ENCODE measurements at regions not wholly inside any gene's neighbourhood (a gene's known extent, or its start where the extent isn't known, plus 50 kb on each side); places are given as distances from the start of the nearest gene placed in this dataset.
"Not testable (repeated sequence)": the region's sequence is repeated elsewhere in the genome, so short reads cannot be mapped to it uniquely, and the experiment has no call there.

DNA sequence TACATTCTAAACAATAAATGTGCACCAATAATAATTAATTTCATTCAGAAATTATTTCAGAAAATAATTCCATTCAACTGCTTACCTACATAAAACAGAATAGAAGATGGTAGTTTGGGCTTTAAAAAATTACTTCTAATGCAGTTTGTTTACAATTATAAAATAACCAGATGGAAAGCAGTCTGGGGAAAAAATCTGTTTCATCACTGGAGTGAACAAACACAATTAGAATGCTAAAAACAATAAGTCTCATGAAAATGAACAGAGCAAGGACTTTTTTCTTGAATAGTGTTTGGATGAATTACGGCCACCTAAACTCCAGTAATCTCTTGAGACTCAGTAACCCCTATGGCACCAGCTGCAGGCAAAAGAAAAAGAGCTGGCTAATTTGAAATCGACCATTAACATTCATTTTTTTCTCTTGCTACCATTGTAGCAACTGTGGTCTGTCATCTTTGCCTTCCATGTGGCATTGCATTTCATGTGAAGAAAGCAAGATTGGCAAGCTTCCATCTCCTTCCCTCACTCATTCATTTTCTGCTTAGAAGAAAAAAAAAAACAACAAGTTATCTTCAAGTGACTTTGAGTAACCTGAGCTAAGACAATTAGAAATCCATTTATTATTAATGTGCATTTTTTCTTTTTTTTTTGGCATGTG, 88.4 kb upstream of the CEP85L start:
- DNase-seq (ENCODE audit: low read depth in 1 of 2, low spot score in 2 of 2): no peak
- Histone ChIP-seq H3K27me3 (replicated peaks) (no peaks in the 10 kb centered on the region), H3K36me3 (no peaks in the 10 kb centered on the region)

DNA sequence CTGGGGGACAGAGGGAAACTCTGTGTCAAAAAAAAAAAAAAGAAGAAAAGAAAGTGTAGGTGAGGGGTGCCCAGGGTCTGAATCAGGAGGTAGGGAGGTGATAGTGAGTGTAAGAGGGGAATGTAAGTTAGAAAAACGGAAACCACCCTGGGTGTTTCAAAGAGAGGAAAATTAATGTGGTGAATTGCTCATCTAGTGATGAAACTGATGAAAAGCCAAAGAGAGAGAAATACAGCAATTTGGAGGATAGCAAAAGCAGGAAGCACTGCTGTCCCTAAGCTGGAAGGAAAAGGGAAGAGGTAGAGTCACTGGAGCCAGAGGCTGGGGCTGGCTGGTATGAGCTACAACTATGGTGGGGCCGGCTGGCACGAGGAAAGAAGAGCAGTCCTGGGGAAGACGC, 85.0 kb upstream of the CEP85L start:
- DNase-seq (ENCODE audit: low read depth in 1 of 2, low spot score in 2 of 2): no peak
- Histone ChIP-seq H3K27ac (no peak overlapping the region), H3K9me3 (replicated peaks) (no peaks in the 10 kb centered on the region), H3K4me3 (no peak overlapping the region), H3K36me3 (no peaks in the 10 kb centered on the region), H3K27me3 (replicated peaks) (no peaks in the 10 kb centered on the region), H3K4me1 (replicated peaks) (no peaks in the 10 kb centered on the region)

More for the DNA sequence above, 88.4 kb upstream of the CEP85L start:
- no peaks in the 10 kb centered on the region for H3K9me3 ChIP-seq (replicated peaks)
- H3K4me3 ChIP-seq: no peak overlapping the region
- peaks cover 14% of the 10 kb centered on the region for H3K4me1 ChIP-seq (replicated peaks)
- no peak overlapping the region for H3K27ac ChIP-seq

DNA sequence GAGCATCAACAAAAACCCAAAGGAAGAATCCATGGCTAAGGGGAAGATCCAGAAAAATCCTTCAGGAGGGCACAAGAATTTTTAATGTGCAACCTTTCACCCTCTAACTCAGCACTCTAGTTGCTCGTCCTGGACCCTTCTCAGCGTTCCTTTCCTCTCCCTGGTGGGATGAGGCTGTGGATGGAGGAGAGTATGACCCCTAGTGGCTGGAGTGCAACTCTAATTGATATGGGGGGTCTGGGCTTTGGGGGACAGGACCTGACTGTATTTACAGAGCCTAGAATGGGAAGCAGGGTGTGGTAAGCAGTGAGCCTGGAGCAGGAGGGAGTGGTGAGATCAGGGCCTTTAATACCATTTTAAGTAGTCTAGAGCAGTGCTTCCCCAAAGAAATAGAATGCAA, 83.9 kb upstream of the CEP85L start:
- Histone ChIP-seq H3K4me1 (replicated peaks) (no peaks in the 10 kb centered on the region), H3K27ac (no peak overlapping the region), H3K9me3 (replicated peaks) (no peaks in the 10 kb centered on the region), H3K27me3 (replicated peaks) (no peaks in the 10 kb centered on the region), H3K36me3 (no peaks in the 10 kb centered on the region), H3K4me3 (no peak overlapping the region)
- DNase-seq (ENCODE audit: low read depth in 1 of 2, low spot score in 2 of 2): no peak

DNA sequence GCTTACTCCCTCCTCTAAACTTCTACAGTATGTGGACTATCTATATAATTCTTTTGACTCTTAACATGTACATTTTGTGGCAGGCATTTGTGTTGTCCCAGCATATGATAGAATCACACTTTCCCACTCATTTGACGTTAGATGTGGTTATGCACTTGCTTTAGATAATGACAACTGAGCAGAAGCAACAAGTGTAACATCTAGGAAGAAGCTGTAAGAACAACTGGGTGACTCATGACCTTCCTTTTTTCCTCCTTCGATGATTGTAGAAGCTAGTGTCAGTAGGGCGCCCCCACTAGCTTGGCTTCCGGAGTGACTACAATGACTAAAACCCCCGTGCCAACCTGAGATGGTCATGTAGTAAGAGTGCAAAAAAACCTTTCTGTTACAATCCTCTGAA, 74.6 kb upstream of the CEP85L start:
- H3K4me1 ChIP-seq (replicated peaks): peaks cover 9% of the 10 kb centered on the region; the same call in 1 of the 2 replicates
- H3K27me3 ChIP-seq (replicated peaks): no peaks in the 10 kb centered on the region
- no peaks in the 10 kb centered on the region for H3K36me3 ChIP-seq
- no peak overlapping the region for H3K27ac ChIP-seq
- no peak overlapping the region for H3K4me3 ChIP-seq
- H3K9me3 ChIP-seq (replicated peaks): no peaks in the 10 kb centered on the region
- DNase-seq (ENCODE audit: low read depth in 1 of 2, low spot score in 2 of 2): no peak

DNA sequence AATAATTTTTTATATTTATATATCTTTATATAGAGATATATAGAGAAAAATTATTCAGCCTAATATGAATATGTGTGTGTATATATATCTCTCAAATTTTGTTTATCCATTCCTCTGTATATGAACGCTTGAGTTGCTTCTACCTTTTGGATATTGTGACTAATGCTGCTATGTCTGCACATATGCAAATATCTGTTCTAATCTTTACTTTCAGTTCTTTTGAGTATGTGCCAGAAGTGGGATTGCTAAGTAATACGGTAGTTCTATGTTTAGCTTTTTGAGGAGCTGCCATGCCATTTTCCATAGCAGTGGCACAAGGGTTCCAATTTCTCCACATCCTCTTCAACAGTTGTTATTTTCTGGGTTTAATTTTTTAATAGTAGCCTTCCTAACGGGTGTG, 72.8 kb upstream of the CEP85L start:
- no peak for DNase-seq (ENCODE audit: low read depth in 1 of 2, low spot score in 2 of 2)
- Histone ChIP-seq H3K36me3 (no peaks in the 10 kb centered on the region), H3K4me3 (no peak overlapping the region), H3K27ac (no peak overlapping the region), H3K9me3 (replicated peaks) (no peaks in the 10 kb centered on the region), H3K27me3 (replicated peaks) (no peaks in the 10 kb centered on the region), H3K4me1 (replicated peaks) (peaks cover 9% of the 10 kb centered on the region; the same call in 1 of the 2 replicates)

DNA sequence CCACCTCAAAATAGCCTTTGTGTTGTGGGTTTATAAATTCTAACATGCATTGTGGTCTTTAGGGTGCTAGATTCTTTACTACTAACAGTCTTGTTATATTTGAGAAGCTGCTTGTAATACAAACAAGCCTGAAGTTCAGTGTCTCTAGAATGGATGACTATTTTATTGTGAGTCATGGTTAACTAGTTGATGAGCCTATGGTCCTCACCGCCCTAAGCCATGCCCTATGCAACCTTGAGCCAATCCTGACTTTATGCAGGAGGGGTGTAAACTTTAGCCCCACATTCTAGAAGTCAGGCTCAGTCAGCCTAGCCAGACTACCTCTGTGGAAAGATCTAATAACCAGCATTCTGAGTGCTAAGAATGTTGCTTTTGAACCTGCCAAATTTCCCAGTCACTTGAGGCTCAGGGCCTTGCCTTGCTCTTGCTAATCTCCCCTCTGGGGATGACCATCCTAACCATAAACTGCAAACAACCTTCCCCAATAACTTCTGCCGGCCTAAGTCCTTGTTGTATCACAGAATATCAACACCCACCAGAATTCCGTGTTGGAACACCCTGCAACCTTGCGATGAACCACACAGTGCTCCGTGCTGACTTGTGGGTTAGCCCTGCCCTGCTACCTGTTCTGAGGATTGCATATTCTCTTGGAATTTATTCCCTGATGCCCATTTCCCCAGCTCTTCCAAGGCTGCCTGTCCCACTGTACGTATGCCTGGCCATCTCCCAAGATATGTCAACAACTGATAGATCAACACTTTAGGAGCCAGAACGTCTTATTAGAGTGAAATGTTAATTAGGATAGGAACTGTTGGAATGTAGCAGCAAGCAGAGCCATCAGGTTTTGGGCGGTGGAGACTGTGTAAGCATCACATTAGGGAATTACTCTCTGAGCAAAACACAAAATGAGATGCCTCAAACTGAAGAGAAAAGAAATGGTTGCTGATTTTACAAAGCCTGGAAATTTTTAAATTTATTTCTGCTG, 71.7 kb upstream of the CEP85L start:
- no peak overlapping the region for H3K4me3 ChIP-seq
- no peak overlapping the region for H3K27ac ChIP-seq
- no peaks in the 10 kb centered on the region for H3K36me3 ChIP-seq
- H3K4me1 ChIP-seq (replicated peaks): peaks cover 9% of the 10 kb centered on the region; the same call in 1 of the 2 replicates
- DNase-seq (ENCODE audit: low read depth in 1 of 2, low spot score in 2 of 2): peak in 1 of 2 experiments; percentile 24
- H3K27me3 ChIP-seq (replicated peaks): no peaks in the 10 kb centered on the region
- no peaks in the 10 kb centered on the region for H3K9me3 ChIP-seq (replicated peaks)

DNA sequence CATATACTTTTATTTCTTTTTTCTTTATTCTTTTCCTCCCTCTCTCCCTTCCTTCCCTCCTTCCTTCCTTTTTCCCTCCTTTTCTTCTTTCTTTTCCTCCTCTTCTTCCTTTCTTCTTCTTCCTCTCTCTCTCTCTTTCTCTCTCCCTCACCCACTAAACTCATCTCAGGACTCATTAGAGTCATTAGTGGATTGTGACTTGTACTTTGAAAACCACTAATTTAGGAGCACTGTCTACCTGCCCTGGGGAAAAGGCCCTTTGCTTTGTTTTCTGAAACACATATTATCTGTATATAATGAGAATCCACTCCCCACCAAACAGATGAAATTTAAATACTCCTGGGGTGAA, 68.7 kb upstream of the CEP85L start:
- Histone ChIP-seq H3K27me3 (replicated peaks) (no peaks in the 10 kb centered on the region), H3K36me3 (no peaks in the 10 kb centered on the region), H3K27ac (no peak overlapping the region), H3K4me1 (replicated peaks) (peaks cover 9% of the 10 kb centered on the region; the same call in 1 of the 2 replicates), H3K9me3 (replicated peaks) (no peaks in the 10 kb centered on the region), H3K4me3 (no peak overlapping the region)
- no peak for DNase-seq (ENCODE audit: low read depth in 1 of 2, low spot score in 2 of 2)

DNA sequence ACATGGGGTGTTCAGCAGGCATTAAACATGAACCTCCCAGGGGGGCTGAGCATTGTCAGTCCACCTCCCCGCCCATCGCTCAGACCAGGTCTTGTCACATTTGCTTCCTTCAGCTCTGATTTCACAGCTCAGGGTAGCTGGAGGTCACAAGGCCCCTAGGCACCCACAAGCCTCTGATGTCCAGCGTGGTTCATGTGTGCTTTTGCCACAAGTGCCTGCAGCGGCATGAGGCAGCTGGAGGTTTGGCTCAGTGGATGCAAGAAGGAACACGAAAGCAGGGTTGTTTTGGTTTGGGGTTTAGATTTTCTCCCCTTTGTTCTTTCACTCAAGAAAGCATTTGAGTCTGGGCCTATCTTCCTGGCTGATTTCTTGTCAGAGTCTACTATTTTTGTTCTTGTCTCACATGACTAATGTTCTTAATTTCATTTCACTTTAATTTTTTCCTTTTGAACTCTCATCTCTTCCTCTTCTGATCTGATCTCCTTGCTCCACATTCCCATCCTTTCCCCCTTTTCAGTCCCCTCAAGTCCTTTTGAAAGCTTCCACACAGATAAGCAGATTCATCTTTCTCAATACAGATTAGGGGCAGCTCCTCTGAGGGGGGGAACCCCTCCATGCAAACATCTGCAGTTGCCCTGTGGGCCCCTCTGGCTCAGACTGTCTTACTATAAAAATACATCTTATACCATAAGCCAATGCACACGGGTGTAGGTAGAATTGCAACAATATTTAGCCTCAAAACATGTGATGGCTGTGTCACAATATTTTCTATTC, 68.1 kb upstream of the CEP85L start:
- H3K4me3 ChIP-seq: no peak overlapping the region
- H3K27ac ChIP-seq: no peak overlapping the region
- H3K36me3 ChIP-seq: no peaks in the 10 kb centered on the region
- H3K4me1 ChIP-seq (replicated peaks): peaks cover 9% of the 10 kb centered on the region; the same call in 1 of the 2 replicates
- no peak for DNase-seq (ENCODE audit: low read depth in 1 of 2, low spot score in 2 of 2)
- H3K27me3 ChIP-seq (replicated peaks): no peaks in the 10 kb centered on the region
- H3K9me3 ChIP-seq (replicated peaks): no peaks in the 10 kb centered on the region

DNA sequence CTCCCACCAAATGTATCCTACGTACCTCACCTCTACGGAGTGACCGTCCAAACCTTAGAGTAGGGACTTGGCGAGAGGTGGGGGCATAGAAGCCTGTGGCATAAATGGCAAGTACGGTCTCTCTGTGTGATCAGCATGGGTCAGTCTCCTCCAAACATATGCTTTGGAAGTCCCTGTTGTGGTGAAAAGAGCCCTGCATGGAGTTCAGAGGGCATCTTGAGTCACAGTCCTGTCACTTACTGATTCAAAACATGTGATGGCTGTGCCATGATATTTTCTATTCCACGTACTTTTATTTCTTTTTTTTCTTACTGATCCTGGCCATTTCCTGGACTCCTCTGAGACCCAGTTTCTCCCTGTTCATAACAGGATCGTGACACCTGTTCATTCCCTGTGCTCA, 67.5 kb upstream of the CEP85L start:
- Histone ChIP-seq H3K27ac (no peak overlapping the region), H3K4me1 (replicated peaks) (peaks cover 9% of the 10 kb centered on the region; the same call in 1 of the 2 replicates), H3K4me3 (no peak overlapping the region), H3K36me3 (no peaks in the 10 kb centered on the region), H3K9me3 (replicated peaks) (no peaks in the 10 kb centered on the region), H3K27me3 (replicated peaks) (no peaks in the 10 kb centered on the region)
- DNase-seq (ENCODE audit: low read depth in 1 of 2, low spot score in 2 of 2): no peak

DNA sequence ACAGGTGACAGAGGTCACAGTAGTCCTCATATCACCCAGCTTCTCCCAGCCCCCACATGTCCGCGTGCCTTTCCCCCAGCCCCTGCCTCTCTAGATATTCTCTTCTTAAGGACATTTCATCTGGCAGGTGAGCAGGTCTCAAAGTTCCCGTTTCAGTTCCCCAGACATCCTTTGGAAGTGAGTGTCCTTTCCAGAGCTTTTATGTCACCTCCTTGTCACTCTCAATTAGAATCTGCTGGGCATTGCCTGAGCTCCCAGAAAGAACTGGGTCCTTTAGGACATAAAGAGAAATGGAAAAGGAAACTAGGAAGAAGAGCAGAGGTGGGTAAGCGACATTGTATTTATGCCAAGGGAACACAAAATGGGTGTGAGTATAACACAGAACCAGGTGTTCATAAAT, 66.9 kb upstream of the CEP85L start:
- no peak for DNase-seq (ENCODE audit: low read depth in 1 of 2, low spot score in 2 of 2)
- Histone ChIP-seq H3K27me3 (replicated peaks) (no peaks in the 10 kb centered on the region), H3K4me3 (no peak overlapping the region), H3K9me3 (replicated peaks) (no peaks in the 10 kb centered on the region), H3K36me3 (no peaks in the 10 kb centered on the region), H3K4me1 (replicated peaks) (peaks cover 12% of the 10 kb centered on the region), H3K27ac (no peak overlapping the region)

DNA sequence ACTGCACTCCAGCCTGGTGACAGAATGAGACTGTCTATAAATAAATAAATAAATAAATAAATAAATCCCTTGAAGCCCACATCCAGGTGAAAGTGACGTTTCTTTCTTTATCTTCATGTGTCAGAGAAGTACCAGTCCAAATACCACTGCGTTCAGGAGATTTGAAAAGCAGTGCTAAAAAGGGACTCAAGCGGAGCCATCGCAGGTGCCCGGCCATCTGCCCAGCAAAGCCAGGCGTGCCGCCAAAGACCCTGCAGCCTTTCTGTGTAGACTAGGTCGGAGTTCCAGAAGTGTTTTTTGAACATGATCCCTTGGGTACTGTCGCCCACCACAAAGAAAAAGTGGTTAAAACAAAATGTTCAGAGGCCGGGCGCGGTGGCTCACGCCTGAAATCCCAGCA, 65.7 kb upstream of the CEP85L start:
- Histone ChIP-seq H3K4me3 (no peak overlapping the region), H3K9me3 (replicated peaks) (no peaks in the 10 kb centered on the region), H3K27ac (no peak overlapping the region), H3K36me3 (no peaks in the 10 kb centered on the region), H3K27me3 (replicated peaks) (no peaks in the 10 kb centered on the region), H3K4me1 (replicated peaks) (peaks cover 13% of the 10 kb centered on the region)
- no peak for DNase-seq (ENCODE audit: low read depth in 1 of 2, low spot score in 2 of 2)

DNA sequence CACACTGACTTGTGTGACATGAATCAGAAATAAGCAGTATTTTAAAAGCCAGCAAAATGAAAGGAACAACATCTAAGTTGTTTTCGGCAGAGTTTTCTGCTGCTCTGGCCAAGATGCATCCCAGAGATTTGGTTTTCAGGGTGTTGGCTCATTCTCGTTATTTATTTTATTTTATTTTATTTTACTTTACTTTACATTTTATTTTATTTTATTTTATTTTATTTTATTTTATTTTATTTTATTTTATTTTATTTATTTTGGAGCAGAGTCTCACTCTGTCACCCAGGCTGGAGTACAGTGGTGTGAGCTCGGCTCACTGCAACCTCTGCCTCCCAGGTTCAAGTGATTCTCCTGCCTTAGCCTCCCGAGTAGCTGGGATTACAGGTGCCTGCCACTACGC, 64.5 kb upstream of the CEP85L start:
- H3K4me1 ChIP-seq (replicated peaks): peaks cover 12% of the 10 kb centered on the region
- H3K9me3 ChIP-seq (replicated peaks); DNase-seq (ENCODE audit: low read depth in 1 of 2, low spot score in 2 of 2); H3K36me3 ChIP-seq; H3K4me3 ChIP-seq; H3K27ac ChIP-seq; H3K27me3 ChIP-seq (replicated peaks): not testable (repeated sequence)

DNA sequence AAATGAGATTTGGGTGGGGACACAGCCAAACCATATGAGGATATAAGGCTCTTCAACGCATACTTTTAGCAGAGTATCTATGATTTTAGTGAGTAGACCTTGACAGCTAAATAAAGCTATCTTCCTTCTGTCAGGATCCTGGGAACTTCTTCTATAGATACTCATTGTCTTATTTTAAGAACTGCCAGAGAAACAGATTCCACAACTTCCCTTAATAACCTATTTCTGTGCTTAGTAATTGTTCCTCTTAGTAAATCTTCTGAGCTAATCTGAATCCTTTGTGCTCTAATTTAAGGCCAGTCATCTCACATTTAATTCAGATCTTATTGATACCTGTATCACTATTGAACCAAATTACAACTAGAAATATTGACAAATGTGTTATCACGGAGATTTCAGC, 64.0 kb upstream of the CEP85L start:
- no peaks in the 10 kb centered on the region for H3K36me3 ChIP-seq
- no peaks in the 10 kb centered on the region for H3K9me3 ChIP-seq (replicated peaks)
- no peak for DNase-seq (ENCODE audit: low read depth in 1 of 2, low spot score in 2 of 2)
- no peaks in the 10 kb centered on the region for H3K27me3 ChIP-seq (replicated peaks)
- no peak overlapping the region for H3K27ac ChIP-seq
- H3K4me1 ChIP-seq (replicated peaks): peaks cover 15% of the 10 kb centered on the region
- H3K4me3 ChIP-seq: no peak overlapping the region

DNA sequence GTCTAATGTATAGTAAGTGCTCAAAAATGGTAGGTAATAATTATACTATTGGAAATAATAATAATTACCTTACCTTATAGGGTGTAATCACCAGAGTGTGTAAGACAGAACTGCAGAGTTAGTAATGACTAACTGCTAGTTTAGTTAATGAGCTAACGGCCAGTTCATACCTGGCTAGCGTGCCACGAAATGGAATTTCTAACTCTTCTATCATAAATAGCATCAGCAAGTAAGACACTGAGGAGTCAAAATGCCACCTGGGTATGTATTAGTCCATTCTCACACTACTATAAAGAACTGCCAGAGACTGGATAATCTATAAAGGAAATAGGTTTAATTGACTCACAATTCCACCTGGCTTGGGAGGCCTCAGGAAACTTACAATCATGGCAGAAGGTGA, 63.4 kb upstream of the CEP85L start:
- H3K27me3 ChIP-seq (replicated peaks): no peaks in the 10 kb centered on the region
- H3K9me3 ChIP-seq (replicated peaks): no peaks in the 10 kb centered on the region
- no peak for DNase-seq (ENCODE audit: low read depth in 1 of 2, low spot score in 2 of 2)
- peaks cover 21% of the 10 kb centered on the region for H3K4me1 ChIP-seq (replicated peaks)
- H3K27ac ChIP-seq: no peak overlapping the region
- H3K36me3 ChIP-seq: no peaks in the 10 kb centered on the region
- H3K4me3 ChIP-seq: no peak overlapping the region
